ENCODE measurements at regions not wholly inside any gene's neighbourhood (a gene's known extent, or its start where the extent isn't known, plus 50 kb on each side); places are given as distances from the start of the nearest gene placed in this dataset.

DNA sequence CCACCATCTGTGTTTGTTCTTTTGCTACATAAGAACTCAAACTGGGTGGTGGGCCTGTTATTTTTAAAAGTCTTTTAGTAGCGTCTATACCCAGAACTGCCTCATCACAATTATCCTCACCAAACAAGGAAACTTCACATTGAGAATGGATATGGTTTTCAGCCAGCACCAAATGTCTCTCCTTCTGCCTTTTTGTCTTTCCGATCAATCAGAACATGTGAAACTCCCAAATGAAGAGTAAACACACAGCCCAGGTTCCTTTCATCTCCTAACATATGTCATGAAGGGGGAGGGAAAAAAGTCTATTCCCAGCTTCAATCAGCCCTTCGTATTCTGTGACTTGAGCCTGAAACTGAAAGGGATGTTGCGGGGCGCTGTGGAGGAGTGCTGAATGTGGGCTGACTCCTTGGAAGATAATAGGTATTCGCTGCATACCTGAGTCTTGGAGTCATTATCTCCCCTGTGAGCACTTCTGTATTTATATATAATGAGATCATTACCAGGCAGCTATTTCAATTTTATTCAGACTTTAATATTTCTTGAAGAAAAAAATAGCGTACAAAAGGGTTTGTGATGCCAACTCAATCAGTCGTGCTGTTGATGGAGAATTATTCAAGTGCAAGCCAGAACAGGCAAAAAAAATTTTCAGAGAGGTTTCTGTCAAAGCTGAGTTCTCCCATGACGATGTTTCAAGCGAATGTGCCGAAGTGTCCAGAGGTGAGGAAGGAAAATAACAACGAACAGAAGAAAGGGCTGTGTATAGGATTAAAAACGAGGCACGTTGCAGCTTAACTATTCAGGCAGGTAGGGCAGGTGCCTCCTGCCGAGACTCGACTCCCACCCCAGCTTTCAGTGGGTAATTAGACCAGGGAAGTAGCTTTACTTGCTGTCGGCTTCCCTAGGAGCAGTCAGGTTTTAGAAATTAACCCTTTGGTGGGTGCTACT is 163.9 kb upstream of the NOCT start:
- DNase-seq: no peak

- no peak for DNase-seq
Observed at GRCh38 chr4:138845664-138846063, 169.9 kb upstream of the NOCT start.

- DNase-seq: no peak
Observed at GRCh38 chr4:138845054-138845453, 170.5 kb upstream of the NOCT start.

GRCh38 chr4:138843616-138844015 is 172.0 kb upstream of the NOCT start:
- no peak for DNase-seq

DNA sequence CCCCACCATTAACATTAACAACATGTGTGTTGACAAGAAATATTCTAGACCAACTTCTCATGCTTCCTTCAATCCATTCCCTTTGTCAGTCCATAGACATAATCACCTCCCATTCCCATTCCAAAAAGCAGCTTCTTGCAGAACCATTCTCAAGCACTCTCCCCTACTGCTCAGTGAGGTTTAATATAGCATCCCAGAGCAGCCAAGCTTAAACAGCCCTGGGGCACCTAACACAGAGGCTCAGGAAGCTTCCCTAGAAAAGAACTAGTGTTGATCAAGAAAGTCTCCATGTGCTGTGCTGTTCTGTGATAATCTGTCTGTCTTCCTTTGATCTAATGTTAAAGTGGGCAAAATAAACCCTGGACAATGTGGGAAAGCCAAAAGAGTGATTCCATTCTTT is 174.2 kb upstream of the NOCT start:
- no peak for DNase-seq

DNA sequence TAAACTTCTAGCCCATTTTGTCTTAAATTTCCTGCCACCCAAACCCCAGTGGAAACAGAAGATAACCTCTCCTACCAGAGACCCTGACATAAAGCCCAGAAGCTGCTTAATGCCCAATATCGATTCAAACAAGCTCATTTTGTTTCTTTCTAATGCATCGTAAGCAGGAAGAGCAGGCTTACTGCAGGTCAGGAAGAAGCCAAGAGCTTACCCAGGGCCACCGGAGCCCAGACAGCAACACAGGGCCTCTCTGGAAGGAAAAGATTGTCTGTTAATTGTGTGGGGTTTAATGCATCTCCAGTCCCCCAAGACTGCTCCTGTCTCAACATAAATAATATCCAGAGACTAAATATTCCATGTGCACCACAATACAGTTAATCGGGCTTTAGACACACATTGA is 177.3 kb upstream of the NOCT start:
- DNase-seq: no peak

DNA sequence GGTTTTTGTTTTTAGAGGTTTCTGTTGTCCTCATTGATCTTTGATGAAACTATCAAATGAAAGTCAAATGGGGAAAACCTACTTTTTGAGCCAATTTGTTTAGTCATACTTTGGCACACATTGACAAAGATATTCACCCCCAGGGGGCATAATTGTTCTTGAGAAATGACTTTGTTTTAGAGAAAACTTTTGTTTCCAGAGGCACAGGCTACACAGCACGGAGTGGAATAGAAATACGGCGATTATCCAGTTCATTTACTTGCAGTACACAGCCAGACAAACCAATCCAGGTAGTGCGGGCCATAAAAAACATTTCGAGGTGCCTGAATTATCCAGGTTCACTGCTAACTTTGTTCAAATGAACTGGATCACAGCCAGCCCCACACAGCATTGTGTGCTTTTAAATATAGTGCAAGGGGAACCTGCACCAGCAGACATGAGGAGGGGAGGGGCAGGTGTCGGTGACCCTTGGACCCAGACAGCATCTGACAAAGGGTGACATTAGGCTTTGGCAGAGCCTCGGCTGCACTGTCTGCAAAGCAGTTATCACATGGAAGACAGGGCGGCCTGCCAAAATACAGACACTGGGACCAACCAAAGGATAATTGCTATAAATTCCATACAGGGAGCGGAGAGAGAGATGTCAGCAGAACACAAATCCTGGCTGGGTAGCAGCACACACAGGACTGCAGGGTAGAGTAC is 179.6 kb upstream of the NOCT start:
- peak; percentile 6 to 42 (median 15) for DNase-seq

DNA sequence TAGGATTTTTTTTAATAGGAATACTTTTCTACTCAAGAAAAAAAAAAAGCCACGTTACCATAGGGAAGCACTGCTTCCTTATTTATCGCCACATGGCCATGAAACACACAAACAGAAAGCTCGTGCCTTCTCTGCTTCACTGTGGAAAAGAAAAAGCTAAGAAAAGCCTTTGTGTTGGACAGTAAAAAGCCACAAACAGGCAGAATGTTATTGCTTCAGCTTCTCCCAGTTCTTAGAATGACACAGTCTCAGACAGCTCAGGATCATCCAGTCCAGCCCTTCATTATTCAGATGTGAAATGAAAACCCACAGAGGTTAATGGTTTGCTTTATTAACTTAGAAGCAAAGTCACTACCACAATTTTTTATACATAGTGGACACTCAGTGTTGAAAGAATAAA is 181.6 kb upstream of the NOCT start:
- DNase-seq: peak; percentile 27 to 53 (median 49)

- DNase-seq: peak; percentile 10 to 63 (median 49)
Observed at GRCh38 chr4:138832563-138832962, 183.0 kb upstream of the NOCT start.

DNA sequence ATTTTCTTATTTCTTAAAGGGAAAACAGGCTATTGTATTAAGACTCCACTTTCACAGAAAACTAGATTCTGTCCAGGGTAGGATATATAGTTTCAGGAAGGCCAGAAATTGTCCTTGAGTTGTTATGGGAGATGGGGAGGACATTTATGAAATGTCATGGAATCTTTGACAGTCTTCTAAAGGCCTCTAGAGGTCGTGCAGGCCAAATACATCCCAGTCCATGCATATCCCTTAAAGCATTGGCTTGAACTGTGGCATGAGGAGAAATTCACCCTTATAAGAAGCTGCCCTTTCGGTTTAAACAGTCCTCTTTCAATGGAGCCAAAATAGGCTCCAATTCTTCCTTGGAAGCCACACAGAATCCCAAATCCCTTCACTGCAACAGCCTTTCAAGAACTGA is 183.6 kb upstream of the NOCT start:
- no peak for DNase-seq

GRCh38 chr4:138828926-138829325 is 186.7 kb upstream of the NOCT start:
- DNase-seq: no peak

GRCh38 chr4:138826754-138827153 is 188.8 kb upstream of the NOCT start:
- DNase-seq: no peak

DNA sequence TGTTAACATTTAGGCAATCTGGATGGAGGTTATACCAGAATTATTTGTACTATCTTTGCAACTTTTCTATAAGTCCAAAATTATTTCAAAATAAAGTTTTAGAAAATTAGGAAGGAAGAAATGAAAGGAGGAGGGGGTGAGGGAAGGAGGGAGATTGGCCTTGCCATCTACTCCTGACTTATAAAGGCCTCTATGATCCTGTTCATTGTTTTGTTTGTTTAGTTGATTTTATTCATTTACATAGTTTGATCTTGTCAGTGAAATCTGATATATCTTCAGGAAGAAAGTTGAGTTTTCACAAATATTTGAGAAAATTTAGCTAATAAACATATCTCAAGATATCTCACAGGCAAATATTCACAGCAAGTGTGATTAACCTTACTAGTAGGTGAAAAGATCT is 189.3 kb upstream of the NOCT start:
- DNase-seq: no peak

DNA sequence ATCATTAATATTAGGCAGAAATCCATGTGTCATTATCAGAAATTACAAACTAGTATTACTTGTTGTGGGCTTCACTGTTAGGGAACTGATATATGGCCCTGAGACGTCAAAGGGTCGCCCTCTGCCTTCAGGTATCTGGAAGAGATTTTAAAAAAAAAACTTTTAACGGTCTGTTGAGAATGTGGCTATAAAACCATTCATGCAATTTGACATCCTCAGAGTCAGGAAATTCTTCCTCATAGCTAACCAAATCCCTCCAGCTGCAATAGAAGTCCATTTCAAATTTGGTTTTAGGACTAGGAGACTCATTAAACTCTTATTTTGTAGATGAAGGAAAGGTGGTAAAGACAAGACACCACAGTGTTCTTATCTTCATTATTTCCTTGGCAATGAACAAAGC is 194.2 kb upstream of the NOCT start:
- DNase-seq: no peak

GRCh38 chr4:138816875-138817274 is 198.7 kb upstream of the NOCT start:
- DNase-seq: no peak

- no peak for DNase-seq
Observed at GRCh38 chr4:138815811-138816210, 199.8 kb upstream of the NOCT start.

DNA sequence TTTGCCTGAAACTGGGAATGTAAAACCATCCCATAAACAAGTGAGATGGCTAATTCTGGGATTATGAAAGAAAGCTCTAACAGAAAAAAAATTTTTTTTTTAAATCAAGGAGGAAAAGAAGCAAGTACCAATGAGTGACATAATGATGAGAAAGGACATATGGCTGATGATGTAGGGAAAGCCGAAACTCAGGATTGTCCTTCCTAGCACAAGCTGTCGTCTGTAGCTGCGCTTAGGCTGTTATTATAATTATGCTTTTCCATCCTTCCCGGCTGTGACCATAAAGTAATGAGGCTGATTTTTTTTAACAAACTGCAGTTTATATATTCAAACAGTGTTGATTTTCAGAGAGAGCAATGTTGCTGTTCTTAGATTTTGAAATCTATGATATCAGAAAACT is 209.8 kb upstream of the NOCT start:
- no peak for DNase-seq

- DNase-seq: no peak
Observed at GRCh38 chr4:138804711-138805110, 210.9 kb upstream of the NOCT start.

DNA sequence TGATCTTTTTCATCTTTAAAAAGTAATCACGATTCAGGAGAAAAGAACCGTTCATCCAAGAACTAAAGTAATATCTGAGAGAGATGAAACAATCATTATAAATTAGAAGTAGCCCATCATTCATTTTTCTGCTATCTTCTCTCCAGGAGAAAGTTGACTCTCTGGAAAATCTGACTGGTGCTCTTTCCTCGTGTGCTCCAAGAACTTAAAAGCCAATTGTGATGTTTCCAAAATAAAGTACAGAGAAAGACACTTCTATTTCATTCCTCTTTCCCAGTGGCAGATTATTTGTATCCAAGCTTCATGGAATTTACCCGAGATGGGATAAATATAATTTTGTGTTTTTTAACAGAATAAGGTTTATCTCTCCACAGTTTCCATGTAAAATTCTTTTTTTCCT is 212.5 kb upstream of the NOCT start:
- DNase-seq: no peak

GRCh38 chr4:138802499-138802898 is 213.1 kb upstream of the NOCT start:
- no peak for DNase-seq

DNA sequence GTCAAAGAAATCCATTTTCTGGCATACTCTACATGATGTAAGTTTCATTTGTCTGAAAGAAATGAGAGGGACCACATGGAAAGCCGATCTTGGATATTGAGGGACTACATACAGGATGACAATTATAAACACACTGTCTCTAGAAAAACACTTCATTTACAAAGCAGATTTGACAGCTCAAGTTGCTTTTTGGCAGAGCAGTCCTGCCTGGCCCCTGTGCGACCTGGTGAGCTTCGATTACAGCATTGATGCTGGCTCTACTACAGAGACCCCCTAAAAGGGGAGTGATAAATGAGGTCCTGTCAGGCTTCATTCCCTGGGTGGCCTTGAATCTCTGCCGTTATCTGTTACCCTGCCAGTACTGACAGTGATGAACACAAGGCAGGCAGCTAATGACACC is 215.2 kb upstream of the NOCT start:
- DNase-seq: no peak

- no peak for DNase-seq
Observed at GRCh38 chr4:138798404-138798803, 217.2 kb upstream of the NOCT start.

GRCh38 chr4:138797646-138798045 is 217.9 kb upstream of the NOCT start:
- DNase-seq: no peak

- DNase-seq: no peak
Observed at GRCh38 chr4:138796761-138797160, 218.8 kb upstream of the NOCT start.
